Cerebellar cortex (tissue), 1 donor: ENCODE measurements at regions not wholly inside any gene's neighbourhood (a gene's known extent, or its start where the extent isn't known, plus 50 kb on each side); places are given as distances from the start of the nearest gene placed in this dataset.
"Not testable (repeated sequence)": the region's sequence is repeated elsewhere in the genome, so short reads cannot be mapped to it uniquely, and the experiment has no call there.

Source experiments
- DNase-seq: peaks from one replicate; pipeline ENCODE4 v3.0.0-alpha.2; 2015; ENCODE audit warnings: low spot score

- not testable (repeated sequence) for DNase-seq
Measured at GRCh38 chr15:30760633-30761032, 134.7 kb downstream of the ARHGAP11B start.

- not testable (repeated sequence) for DNase-seq
Measured at GRCh38 chr15:30761365-30761764, 135.4 kb downstream of the ARHGAP11B start.

- not testable (repeated sequence) for DNase-seq
Measured at GRCh38 chr15:30769390-30770124, 134.2 kb upstream of the FAN1 start.

GRCh38 chr15:30770759-30771158 lies 133.0 kb upstream of the FAN1 start:
- DNase-seq, result no peak

- no peak for DNase-seq
Measured at GRCh38 chr15:30783019-30783418, 120.7 kb upstream of the FAN1 start.

GRCh38 chr15:30788595-30788994 lies 115.1 kb upstream of the FAN1 start:
- DNase-seq, result no peak

GRCh38 chr15:30791239-30792175 lies 112.2 kb upstream of the FAN1 start:
- DNase-seq, result no peak

GRCh38 chr15:30792843-30793242 lies 110.9 kb upstream of the FAN1 start:
- DNase-seq, result not testable (repeated sequence)

GRCh38 chr15:30794388-30794787 lies 109.3 kb upstream of the FAN1 start:
- no peak for DNase-seq

GRCh38 chr15:30799565-30799964 lies 104.2 kb upstream of the FAN1 start:
- not testable (repeated sequence) for DNase-seq

GRCh38 chr15:30801140-30801895 lies 102.4 kb upstream of the FAN1 start:
- DNase-seq, result peak; percentile 59

GRCh38 chr15:30802001-30802400 lies 101.7 kb upstream of the FAN1 start:
- DNase-seq, result peak; percentile 22

GRCh38 chr15:30803703-30804102 lies 100.0 kb upstream of the FAN1 start:
- DNase-seq, result not testable (repeated sequence)

GRCh38 chr15:30816430-30816829 lies 87.3 kb upstream of the FAN1 start:
- DNase-seq, result no peak

- DNase-seq, result peak; percentile 27
Measured at GRCh38 chr15:30823068-30823813, 80.5 kb upstream of the FAN1 start.

GRCh38 chr15:30824518-30825195 lies 79.1 kb upstream of the FAN1 start:
- DNase-seq, result no peak

- DNase-seq, result no peak
Measured at GRCh38 chr15:30827625-30828303, 76.0 kb upstream of the FAN1 start.

GRCh38 chr15:30828304-30828639 lies 75.4 kb upstream of the FAN1 start:
- DNase-seq, result peak; percentile 11

- no peak for DNase-seq
Measured at GRCh38 chr15:30830961-30831360, 72.8 kb upstream of the FAN1 start.

GRCh38 chr15:30833379-30833778 lies 70.3 kb upstream of the FAN1 start:
- not testable (repeated sequence) for DNase-seq
